Urothelium cell line (cell line): ENCODE measurements at regions not wholly inside any gene's neighbourhood (a gene's known extent, or its start where the extent isn't known, plus 50 kb on each side); places are given as distances from the start of the nearest gene placed in this dataset.
A peak's percentile ranks its signal among the peaks of the same experiment; 100 is the strongest.

Experiments used
- DNase-seq: peaks from one replicate; pipeline ENCODE4 v3.0.0; 2011; ENCODE audit warnings: low spot score, mixed read lengths
- FAIRE-seq: peaks from 2 replicates; lab custom pipeline; 2011; peaks lifted over from hg19 to GRCh38; lab: Jason Lieb, UNC

DNA sequence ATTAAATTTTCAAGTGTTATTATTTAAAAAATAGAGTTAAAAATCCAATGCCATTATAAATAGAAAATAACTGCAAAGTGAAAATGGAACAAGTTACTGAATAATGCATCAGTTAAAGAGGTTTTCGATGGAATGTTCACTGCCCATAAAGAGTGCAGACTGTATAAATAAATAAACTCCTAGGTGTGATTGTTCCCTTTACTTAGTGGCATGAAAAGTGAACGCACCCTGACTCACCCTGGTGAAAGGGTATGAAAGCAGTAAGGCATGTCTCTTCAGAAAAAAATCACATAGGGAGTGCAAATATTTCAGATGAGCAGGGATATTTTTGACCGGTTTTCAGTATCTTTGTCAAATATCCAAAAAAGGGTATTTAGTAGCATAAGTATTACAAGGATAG is 387.8 kb downstream of the DCAF12L2 start:
- DNase-seq (no peak), FAIRE-seq (no peak)

GRCh38 chrX:125782184-125782583 is 383.9 kb downstream of the DCAF12L2 start:
- FAIRE-seq: no peak
- no peak for DNase-seq

DNA sequence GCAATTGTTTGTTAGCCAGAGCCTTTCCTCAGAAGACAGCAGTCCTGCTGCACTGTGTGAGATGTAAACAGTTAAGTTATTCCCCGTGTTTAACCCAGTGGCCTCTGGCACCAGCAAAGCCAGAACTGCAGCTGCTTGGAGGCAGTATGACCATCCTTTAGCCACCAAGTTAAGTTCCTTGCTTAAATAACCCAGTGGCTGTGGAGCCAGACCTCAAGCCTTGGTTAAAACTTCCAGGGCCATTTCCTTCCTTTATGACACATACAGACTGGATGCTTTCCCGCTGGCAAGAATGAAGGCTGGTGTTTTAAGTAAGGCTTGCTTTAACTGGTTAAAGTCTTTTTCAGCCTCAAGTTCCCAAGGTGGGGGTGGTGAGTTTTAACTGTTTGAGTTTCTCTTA is 379.8 kb downstream of the DCAF12L2 start:
- DNase-seq (no peak), FAIRE-seq (no peak)

GRCh38 chrX:125791787-125792186 is 374.3 kb downstream of the DCAF12L2 start:
- FAIRE-seq: no peak
- no peak for DNase-seq

DNA sequence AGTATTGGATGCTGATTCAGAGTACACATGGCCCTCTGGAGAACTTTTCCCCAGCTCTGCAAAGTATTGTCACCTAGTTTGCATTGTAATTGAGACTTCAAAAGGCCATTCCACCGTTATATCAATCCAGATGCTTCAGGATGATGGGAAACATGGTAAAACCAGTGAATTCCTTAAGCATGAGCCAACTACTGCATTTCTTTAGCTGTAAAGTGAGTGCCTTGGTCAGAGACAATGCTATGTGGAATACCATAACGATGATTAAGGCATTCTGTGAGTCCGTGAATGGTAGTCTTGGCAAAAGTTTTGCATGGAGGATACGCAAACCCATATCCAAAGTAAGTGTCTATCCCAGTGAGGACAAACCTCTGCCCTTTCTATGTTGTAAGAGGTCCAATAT is 355.2 kb downstream of the DCAF12L2 start:
- no peak for FAIRE-seq
- DNase-seq: no peak

- no peak for FAIRE-seq
- no peak for DNase-seq
These were observed 340.0 kb downstream of the DCAF12L2 start for GRCh38 chrX:125826080-125826479.

GRCh38 chrX:125826774-125827451 is 339.2 kb downstream of the DCAF12L2 start:
- DNase-seq: no peak

GRCh38 chrX:125846271-125846670 is 319.8 kb downstream of the DCAF12L2 start:
- DNase-seq (no peak), FAIRE-seq (no peak)

More at GRCh38 chrX:125826774-125827451, 339.2 kb downstream of the DCAF12L2 start:
- no peak for FAIRE-seq

GRCh38 chrX:125850693-125851092 is 315.4 kb downstream of the DCAF12L2 start:
- no peak for FAIRE-seq
- no peak for DNase-seq

- FAIRE-seq (no peak), DNase-seq (no peak)
These were observed 282.9 kb downstream of the DCAF12L2 start for GRCh38 chrX:125883169-125883568.

- DNase-seq (no peak), FAIRE-seq (no peak)
These were observed 271.1 kb downstream of the DCAF12L2 start for GRCh38 chrX:125894947-125895346.

DNA sequence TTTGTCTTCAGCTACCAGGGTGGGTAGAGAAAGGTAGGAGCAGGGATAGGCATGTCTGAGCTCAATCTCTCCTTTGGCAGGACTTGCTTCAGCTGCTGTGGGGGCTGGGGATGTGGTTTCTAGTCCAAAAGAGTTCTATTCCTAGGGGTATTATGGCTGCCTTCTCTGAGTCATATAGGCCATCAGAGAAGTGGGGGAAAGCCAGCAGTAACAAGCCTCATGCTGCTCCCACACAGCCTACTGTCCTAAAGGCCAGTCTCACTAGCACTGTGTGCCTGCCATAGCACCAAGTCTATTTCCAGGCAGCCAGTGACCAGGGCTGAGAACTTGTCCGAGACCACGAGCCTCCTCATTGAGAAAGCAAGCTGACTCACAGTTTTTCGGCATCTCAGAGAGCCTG is 270.6 kb downstream of the DCAF12L2 start:
- DNase-seq (no peak), FAIRE-seq (no peak)

- FAIRE-seq: no peak
- no peak for DNase-seq
These were observed 239.8 kb downstream of the DCAF12L2 start for GRCh38 chrX:125926295-125926694.

- FAIRE-seq: no peak
These were observed 225.1 kb downstream of the DCAF12L2 start for GRCh38 chrX:125940985-125941384.

DNA sequence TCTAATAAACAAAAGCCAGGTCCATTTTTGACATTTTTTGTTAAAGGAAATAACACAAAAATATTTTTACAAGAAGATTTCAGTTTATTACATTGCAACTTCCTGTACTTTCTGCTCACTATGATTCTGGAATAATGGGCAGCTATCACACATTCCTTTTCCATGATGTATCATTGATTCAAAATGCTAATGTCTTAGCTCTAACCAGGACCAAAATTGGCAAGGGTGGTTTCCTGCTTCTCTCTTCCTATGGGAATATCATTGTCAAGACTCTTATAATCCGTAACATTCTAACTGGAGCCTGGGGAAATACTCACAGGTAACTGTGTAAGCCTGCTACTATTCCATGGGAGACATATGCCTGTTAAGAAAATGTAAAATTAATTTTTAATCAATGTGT is 218.6 kb downstream of the DCAF12L2 start:
- DNase-seq: peak; percentile 1
- FAIRE-seq: no peak

More at GRCh38 chrX:125940985-125941384, 225.1 kb downstream of the DCAF12L2 start:
- DNase-seq: no peak

GRCh38 chrX:125952973-125953372 is 213.1 kb downstream of the DCAF12L2 start:
- no peak for FAIRE-seq
- no peak for DNase-seq

DNA sequence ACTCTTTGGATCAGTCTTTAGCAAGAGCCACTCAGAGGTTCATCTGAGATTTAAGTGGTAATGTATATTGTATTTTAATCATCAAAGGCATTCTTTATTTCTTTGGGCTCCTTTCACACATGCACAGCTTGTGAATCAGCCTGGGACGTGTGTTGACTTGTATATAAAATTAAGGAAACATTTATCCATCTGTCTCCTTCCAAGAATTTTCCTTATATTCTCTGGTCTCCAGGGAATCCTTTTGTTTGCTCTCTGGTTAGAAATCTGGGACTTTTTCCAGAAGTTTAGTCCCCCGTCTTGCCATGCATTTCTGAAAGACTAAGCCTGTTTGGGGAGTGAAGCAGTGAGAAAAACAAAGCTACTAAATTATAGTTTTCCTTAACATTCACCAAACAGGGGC is 212.3 kb downstream of the DCAF12L2 start:
- DNase-seq (no peak), FAIRE-seq (no peak)

- DNase-seq (no peak), FAIRE-seq (no peak)
These were observed 211.9 kb downstream of the DCAF12L2 start for GRCh38 chrX:125954236-125954635.

- DNase-seq (no peak), FAIRE-seq (no peak)
These were observed 188.2 kb downstream of the DCAF12L2 start for GRCh38 chrX:125977851-125978250.

- DNase-seq: peak; percentile 1
- no peak for FAIRE-seq
These were observed 167.7 kb downstream of the DCAF12L2 start for GRCh38 chrX:125998432-125998831.

GRCh38 chrX:126027229-126027628 is 138.9 kb downstream of the DCAF12L2 start:
- DNase-seq (no peak), FAIRE-seq (no peak)

GRCh38 chrX:126030021-126030420 is 136.1 kb downstream of the DCAF12L2 start:
- DNase-seq (no peak), FAIRE-seq (no peak)

GRCh38 chrX:126063984-126064383 is 102.1 kb downstream of the DCAF12L2 start:
- FAIRE-seq (no peak), DNase-seq (no peak)
